ENCODE measurements at regions not wholly inside any gene's neighbourhood (a gene's known extent, or its start where the extent isn't known, plus 50 kb on each side); places are given as distances from the start of the nearest gene placed in this dataset.

- no peak for TF ChIP-seq CTCF (IDR thresholded peaks at IDR 0.05)
- TF ChIP-seq POLR2A (IDR thresholded peaks at IDR 0.05): no peak
These were observed 461.9 kb upstream of the COX7C start for GRCh38 chr5:86155796-86156195.
